ENCODE measurements at regions not wholly inside any gene's neighbourhood (a gene's known extent, or its start where the extent isn't known, plus 50 kb on each side); places are given as distances from the start of the nearest gene placed in this dataset.
"Not testable (repeated sequence)": the region's sequence is repeated elsewhere in the genome, so short reads cannot be mapped to it uniquely, and the experiment has no call there.

DNA sequence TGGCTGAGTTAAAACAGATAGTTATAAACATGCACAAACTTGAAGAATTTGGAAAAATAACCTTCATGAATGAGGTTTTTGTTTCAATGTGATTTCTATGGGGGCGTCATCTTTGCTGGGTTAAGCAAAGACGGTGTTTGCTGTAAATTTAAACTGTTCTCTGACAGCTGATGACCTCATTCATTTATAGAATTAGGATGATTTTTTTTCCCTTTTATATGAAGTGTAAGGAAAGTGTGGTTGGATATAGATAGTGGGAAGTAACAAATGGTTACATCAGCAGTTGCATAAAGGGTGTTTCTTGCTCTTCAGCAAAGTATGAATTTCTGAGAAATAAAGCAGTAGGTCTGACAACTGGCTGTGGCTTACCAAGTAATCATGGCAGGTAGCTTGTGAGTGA lies 137.2 kb upstream of the CENPW start:
- no peak for DNase-seq (ENCODE audit: low read depth in 2 of 3, low spot score in 1 of 3)

GRCh38 chr6:126204126-126204525 lies 135.8 kb upstream of the CENPW start:
- no peak for DNase-seq (ENCODE audit: low read depth in 2 of 3, low spot score in 1 of 3)

GRCh38 chr6:126204598-126204997 lies 135.3 kb upstream of the CENPW start:
- no peak for DNase-seq (ENCODE audit: low read depth in 2 of 3, low spot score in 1 of 3)

DNA sequence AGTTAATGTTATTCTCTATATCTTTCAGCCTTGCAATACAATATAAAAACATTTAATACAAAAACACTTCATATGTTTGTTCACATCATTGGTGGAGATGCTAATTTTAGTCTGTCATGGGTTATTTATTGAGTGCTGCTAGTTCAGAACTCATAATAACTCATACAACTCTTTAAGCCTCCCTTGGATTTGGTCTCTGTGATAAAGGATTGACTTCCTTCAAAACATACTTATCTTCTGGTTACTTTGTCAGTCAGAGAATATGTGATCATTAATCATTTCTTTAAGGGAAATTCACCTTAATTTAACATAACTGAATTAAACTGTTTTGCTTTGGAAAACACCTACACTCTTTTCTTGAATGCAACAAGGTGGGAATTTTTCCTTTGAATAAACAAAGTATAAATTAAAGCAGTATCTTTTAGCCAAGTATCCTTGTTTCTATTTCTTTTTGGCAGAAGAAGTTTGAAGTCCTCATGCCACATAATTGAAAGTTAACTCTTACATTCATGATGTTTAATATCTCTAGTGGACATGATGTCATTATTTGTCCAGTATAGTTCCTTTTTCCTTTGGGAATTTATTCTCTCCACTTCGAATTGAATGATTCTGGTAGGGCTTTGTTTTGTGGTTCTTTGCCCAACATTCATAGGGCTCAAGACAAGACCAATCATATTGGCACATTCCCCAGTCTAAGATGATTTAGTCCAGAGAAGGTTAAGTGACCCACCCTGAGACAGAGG lies 133.2 kb upstream of the CENPW start:
- DNase-seq (ENCODE audit: low read depth in 2 of 3, low spot score in 1 of 3): no peak

DNA sequence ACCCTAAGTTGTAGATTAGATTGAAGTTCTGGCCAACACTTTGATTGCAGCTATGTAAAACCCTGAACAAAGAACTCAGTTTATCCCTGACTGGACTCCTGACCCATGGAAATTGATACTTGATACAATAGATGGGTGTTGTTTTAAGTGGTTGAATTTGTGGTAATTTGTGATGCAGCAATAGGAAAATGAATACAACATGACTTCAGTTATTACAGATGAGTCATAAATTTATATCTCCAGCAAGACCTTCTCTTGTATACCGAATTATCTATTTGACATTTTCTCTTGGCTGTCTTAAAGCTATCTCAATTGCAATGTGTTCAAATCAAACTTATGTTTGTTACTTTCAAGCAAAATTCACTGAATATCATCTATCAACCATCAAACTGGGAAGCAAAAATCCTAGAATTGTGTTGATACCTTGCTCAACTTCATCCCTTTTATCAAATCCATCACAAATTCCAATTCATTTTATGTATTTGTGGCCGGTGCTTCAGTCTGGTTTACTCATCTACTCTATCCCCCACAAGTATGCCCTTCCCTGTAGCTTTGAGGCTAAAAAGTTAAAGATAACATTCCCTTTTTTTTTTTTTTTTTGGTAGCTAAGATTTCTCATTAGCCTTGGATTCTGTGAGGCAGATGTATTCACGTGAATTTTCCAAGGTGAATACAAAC lies 129.4 kb upstream of the CENPW start:
- no peak for DNase-seq (ENCODE audit: low read depth in 2 of 3, low spot score in 1 of 3)

GRCh38 chr6:126217497-126217896 lies 122.4 kb upstream of the CENPW start:
- no peak for DNase-seq (ENCODE audit: low read depth in 2 of 3, low spot score in 1 of 3)

GRCh38 chr6:126220901-126221300 lies 119.0 kb upstream of the CENPW start:
- not testable (repeated sequence) for DNase-seq (ENCODE audit: low read depth in 2 of 3, low spot score in 1 of 3)

- no peak for DNase-seq (ENCODE audit: low read depth in 2 of 3, low spot score in 1 of 3)
Measured at GRCh38 chr6:126227833-126228702, 111.8 kb upstream of the CENPW start.

- DNase-seq (ENCODE audit: low read depth in 2 of 3, low spot score in 1 of 3): no peak
Measured at GRCh38 chr6:126232671-126233070, 107.2 kb upstream of the CENPW start.

- no peak for DNase-seq (ENCODE audit: low read depth in 2 of 3, low spot score in 1 of 3)
Measured at GRCh38 chr6:126233192-126233591, 106.7 kb upstream of the CENPW start.

GRCh38 chr6:126235363-126235762 lies 104.6 kb upstream of the CENPW start:
- no peak for DNase-seq (ENCODE audit: low read depth in 2 of 3, low spot score in 1 of 3)

DNA sequence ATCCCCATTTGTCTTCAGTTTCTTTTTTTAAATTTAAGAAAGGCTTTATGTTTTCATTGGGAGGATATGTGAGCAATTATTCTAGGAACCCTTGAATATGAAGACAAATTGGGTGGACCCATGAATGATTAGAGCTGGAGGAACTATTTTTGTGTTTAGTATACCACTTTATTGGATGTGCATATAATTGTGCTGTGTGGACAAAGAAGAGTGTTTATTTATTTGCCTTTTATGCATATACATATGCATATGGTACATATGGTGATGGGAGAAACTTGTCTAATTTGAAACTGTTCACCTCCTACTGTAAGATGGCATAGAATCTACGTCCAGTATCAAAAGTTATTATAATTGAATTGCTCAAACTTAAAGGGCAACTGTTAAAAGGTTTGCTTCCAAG lies 94.8 kb upstream of the CENPW start:
- DNase-seq (ENCODE audit: low read depth in 2 of 3, low spot score in 1 of 3): no peak

GRCh38 chr6:126252154-126252553 lies 87.8 kb upstream of the CENPW start:
- no peak for DNase-seq (ENCODE audit: low read depth in 2 of 3, low spot score in 1 of 3)

GRCh38 chr6:126253431-126253830 lies 86.5 kb upstream of the CENPW start:
- DNase-seq (ENCODE audit: low read depth in 2 of 3, low spot score in 1 of 3): no peak

GRCh38 chr6:126258150-126258549 lies 81.8 kb upstream of the CENPW start:
- DNase-seq (ENCODE audit: low read depth in 2 of 3, low spot score in 1 of 3): no peak

GRCh38 chr6:126261792-126262421 lies 78.0 kb upstream of the CENPW start:
- no peak for DNase-seq (ENCODE audit: low read depth in 2 of 3, low spot score in 1 of 3)

- DNase-seq (ENCODE audit: low read depth in 2 of 3, low spot score in 1 of 3): no peak
Measured at GRCh38 chr6:126264265-126264664, 75.7 kb upstream of the CENPW start.

GRCh38 chr6:126266664-126267063 lies 73.3 kb upstream of the CENPW start:
- no peak for DNase-seq (ENCODE audit: low read depth in 2 of 3, low spot score in 1 of 3)

DNA sequence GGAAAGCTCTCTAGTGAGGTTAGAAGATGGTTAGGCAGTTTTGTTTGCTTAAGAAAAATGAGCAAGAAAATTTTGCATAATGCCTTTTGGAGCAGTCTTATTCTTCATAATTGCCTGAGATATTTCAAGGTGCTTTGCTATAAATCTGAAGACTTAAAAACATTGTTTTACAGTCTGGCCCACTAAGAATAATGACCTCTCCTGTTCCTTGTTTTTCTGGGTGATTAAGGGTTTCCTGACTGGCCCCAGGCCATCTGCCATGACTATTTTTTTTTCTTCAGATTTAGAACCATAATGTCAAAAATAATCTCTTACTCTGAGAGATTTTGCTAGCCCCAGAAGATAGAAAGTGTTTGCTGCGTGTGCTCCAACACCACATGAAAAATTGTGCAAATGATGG lies 72.3 kb upstream of the CENPW start:
- DNase-seq (ENCODE audit: low read depth in 2 of 3, low spot score in 1 of 3): no peak

- DNase-seq (ENCODE audit: low read depth in 2 of 3, low spot score in 1 of 3): no peak
Measured at GRCh38 chr6:126268092-126268491, 71.8 kb upstream of the CENPW start.

DNA sequence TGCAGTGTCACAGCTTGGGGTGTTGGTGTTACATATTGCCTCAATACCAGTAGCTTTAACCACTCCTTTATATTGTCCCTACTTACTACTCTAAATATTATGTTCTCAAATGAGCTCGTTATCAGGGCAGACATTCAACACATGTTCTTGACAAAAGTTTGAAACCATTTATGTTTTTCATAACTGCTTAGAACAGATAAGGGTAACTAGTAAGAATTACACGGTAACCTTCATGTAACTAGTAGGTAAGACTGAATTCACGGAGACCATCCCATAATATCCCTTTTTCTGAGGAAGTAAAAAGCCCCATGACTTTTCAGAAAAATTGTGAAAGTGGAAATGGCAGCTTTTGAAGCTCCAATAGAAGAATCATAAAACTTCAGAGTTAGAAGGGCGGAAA lies 59.6 kb upstream of the CENPW start:
- DNase-seq (ENCODE audit: low read depth in 2 of 3, low spot score in 1 of 3): no peak

Data from stimulated activated CD4-positive, alpha-beta T cell treated with anti-CD3 and anti-CD28 coated beads, Interleukin-12 subunit alpha, Interleukin-12 subunit beta, amount 100 ng/mL, for 48 hours (primary cell).